Lung (tissue), 12 donors: ENCODE measurements at regions not wholly inside any gene's neighbourhood (a gene's known extent, or its start where the extent isn't known, plus 50 kb on each side); places are given as distances from the start of the nearest gene placed in this dataset. TPM values are rescaled to one million over a fixed set of nuclear protein-coding genes. Genes with fewer than 3 reads are reported as not detected.
A peak's percentile ranks its signal among the peaks of the same experiment; 100 is the strongest.

Source experiments
- ATAC-seq: fragments of 200-7000 bp; cut with Tn5 transposase; one replicate; pipeline ENCODE4 v1.9.1; 2020; ENCODE audit warnings: moderate number of reproducible peaks; ENCODE audit not compliant: insufficient read depth, low FRiP score
- DNase-seq, 3 donors: peaks; one replicate each; pipeline ENCODE4 v3.0.0-alpha.2; 2013 to 2017
- H3K27ac ChIP-seq, 2 donors: one replicate each; pipeline ENCODE4 v1.5.1; 2013; ENCODE audit warnings: mild to moderate bottlenecking in 2 of 2, moderate library complexity in 2 of 2, control low read depth in 1 of 2, inconsistent platforms in 1 of 2, low read depth in 1 of 2, low read length in 1 of 2
- H3K27me3 ChIP-seq, 3 donors: one replicate each; pipeline ENCODE4 v1.5.1; 2013; ENCODE audit warnings: low read length in 2 of 3; ENCODE audit not compliant: control insufficient read depth in 3 of 3, insufficient read depth in 3 of 3
- H3K36me3 ChIP-seq, 4 donors: one replicate each; pipeline ENCODE4 v1.5.1; 2013; ENCODE audit warnings: low read length in 4 of 4, mild to moderate bottlenecking in 1 of 4, moderate library complexity in 1 of 4; ENCODE audit not compliant: control insufficient read depth in 4 of 4, insufficient read depth in 4 of 4
- H3K4me1 ChIP-seq, 5 donors: one replicate each; pipeline ENCODE4 v1.5.1; 2013; ENCODE audit warnings: low read length in 5 of 5, mild to moderate bottlenecking in 2 of 5, moderate library complexity in 1 of 5; ENCODE audit not compliant: control insufficient read depth in 5 of 5, insufficient read depth in 5 of 5
- H3K4me3 ChIP-seq: one replicate; pipeline ENCODE4 v1.5.1; 2013; ENCODE audit warnings: mild to moderate bottlenecking, control low read depth, moderate library complexity
- H3K9ac ChIP-seq, 2 donors: one replicate each; pipeline ENCODE4 v1.5.1; 2013; ENCODE audit warnings: low read length in 2 of 2, control low read depth in 1 of 2; ENCODE audit not compliant: insufficient read depth in 1 of 2
- H3K9me3 ChIP-seq, 4 donors: one replicate each; pipeline ENCODE4 v1.5.1; 2013; ENCODE audit warnings: low read length in 3 of 4, mild to moderate bottlenecking in 1 of 4, moderate library complexity in 1 of 4; ENCODE audit not compliant: control insufficient read depth in 4 of 4, insufficient read depth in 3 of 4
- CTCF ChIP-seq: IDR thresholded peaks from 2 replicates; pipeline ENCODE4 v1.5.1; 2012; ENCODE audit warnings: mild to moderate bottlenecking; ENCODE audit errors: control extremely low read depth, extremely low read depth
- WGBS, 2 donors: extraction: QIAGEN DNeasy Blood & Tissue Kit; methylation state at CpG; one replicate each; pipeline ENCODE4 v1.1.7; 2013; 5-methylcytosine and 5-hydroxymethylcytosine counted together
- small RNA-seq: library from RNA; depleted of rRNA; stranded (forward); fragments of <200 nt; gene quantifications from one replicate; pipeline ENCODE3, GENCODE V24; 2014; ENCODE audit warnings: low replicate concordance
- donor health status: control.
- donor health status: control.
- donor health status: Bipolar disorder and iron deficiency.
- donor health status: healthy.
- donor health status: DM: yes; HTN: yes; CAD: no.

- ATAC-seq (no peak), DNase-seq (peak in 2 of 3 donors; percentile 5 to 22)
- Histone ChIP-seq H3K27me3 (no peaks in the 10 kb centered on the region), H3K9ac (no peak overlapping the region), H3K27ac (no peak overlapping the region), H3K4me1 (peaks cover 0 to 6% (median 0%) of the 10 kb centered on the region in 5 donors), H3K36me3 (no peaks in the 10 kb centered on the region), H3K4me3 (no peak overlapping the region), H3K9me3 (peaks cover 0 to 2% (median 0%) of the 10 kb centered on the region in 4 donors)
- TF ChIP-seq CTCF = no peak
- WGBS, 2 donors = 55 to 68% methylated on average over 2 of the region's 2 CpGs
These were observed 67.6 kb upstream of the ST6GALNAC5 start for GRCh38 chr1:76799700-76800099.

GRCh38 chr1:76802094-76802493 lies 65.2 kb upstream of the ST6GALNAC5 start:
- Histone ChIP-seq H3K9ac (no peak overlapping the region), H3K36me3 (no peaks in the 10 kb centered on the region), H3K4me1 (peaks cover 0 to 6% (median 0%) of the 10 kb centered on the region in 5 donors), H3K4me3 (no peak overlapping the region), H3K27ac (no peak overlapping the region), H3K9me3 (peaks cover 0 to 2% (median 0%) of the 10 kb centered on the region in 4 donors), H3K27me3 (no peaks in the 10 kb centered on the region)
- ATAC-seq (no peak), DNase-seq (no peak)
- 81 to 87% methylated on average over 3 of the region's 3 CpGs for WGBS, 2 donors
- no peak for TF ChIP-seq CTCF

- H3K27me3 ChIP-seq = no peaks in the 10 kb centered on the region
- WGBS, 2 donors = 89 to 95% methylated on average over 4 of the region's 4 CpGs
- no peak for ATAC-seq
- no peaks in the 10 kb centered on the region for H3K4me1 ChIP-seq
- no peak overlapping the region for H3K4me3 ChIP-seq
- DNase-seq = no peak
- no peaks in the 10 kb centered on the region for H3K36me3 ChIP-seq
- TF ChIP-seq CTCF = no peak
- H3K9me3 ChIP-seq = no peaks in the 10 kb centered on the region
- no peak overlapping the region for H3K27ac ChIP-seq
- H3K9ac ChIP-seq = no peak overlapping the region
These were observed 59.6 kb upstream of the ST6GALNAC5 start for GRCh38 chr1:76807543-76808260.

Small RNAs in the stretch of these regions (small RNA-seq; reads per million reads assigned to genes)
- gene RNU6-161P = not detected
